SJCRH30 (cell line): ENCODE measurements at regions not wholly inside any gene's neighbourhood (a gene's known extent, or its start where the extent isn't known, plus 50 kb on each side); places are given as distances from the start of the nearest gene placed in this dataset.

ENCODE experiments used
- DNase-seq, 2 experiments: peaks; one replicate each; pipeline ENCODE4 v3.0.0-alpha.2; 2015 to 2020
- H3K27ac ChIP-seq: fragments of 250-450 bp; sonication (Bioruptor Pico); 2 replicates; pipeline ENCODE4 v1.5.1; 2020; ENCODE audit warnings: mild to moderate bottlenecking, moderate library complexity
- H3K27me3 ChIP-seq: fragments of 250-450 bp; sonication (Bioruptor Pico); 2 replicates; pipeline ENCODE4 v1.5.1; 2020; ENCODE audit warnings: mild to moderate bottlenecking, moderate library complexity
- H3K36me3 ChIP-seq: fragments of 250-450 bp; sonication (Bioruptor Pico); 2 replicates; pipeline ENCODE4 v1.5.1; 2020; ENCODE audit warnings: mild to moderate bottlenecking, moderate library complexity
- H3K4me1 ChIP-seq: fragments of 250-450 bp; sonication (Bioruptor Pico); 2 replicates; pipeline ENCODE4 v1.5.1; 2020; ENCODE audit warnings: mild to moderate bottlenecking, moderate library complexity
- H3K4me3 ChIP-seq: fragments of 250-450 bp; sonication (Bioruptor Pico); 2 replicates; pipeline ENCODE4 v1.5.1; 2020; ENCODE audit warnings: mild to moderate bottlenecking, moderate library complexity
- H3K9me3 ChIP-seq: fragments of 250-450 bp; sonication (Bioruptor Pico); replicated peaks from 2 replicates; pipeline ENCODE4 v1.5.1; 2020; ENCODE audit warnings: mild to moderate bottlenecking, moderate library complexity

GRCh38 chr3:23675010-23675409 is 130.7 kb upstream of the UBE2E1 start:
- Histone ChIP-seq H3K36me3 (no peaks in the 10 kb centered on the region), H3K4me3 (no peak overlapping the region), H3K27me3 (no peaks in the 10 kb centered on the region), H3K27ac (no peak overlapping the region), H3K4me1 (peaks cover under 1% of the 10 kb centered on the region; the same call in 1 of the 2 replicates), H3K9me3 (no peaks in the 10 kb centered on the region)
- no peak for DNase-seq

GRCh38 chr3:23676093-23676492 is 129.7 kb upstream of the UBE2E1 start:
- no peak for DNase-seq
- H3K4me1 ChIP-seq, result no peaks in the 10 kb centered on the region
- no peaks in the 10 kb centered on the region for H3K9me3 ChIP-seq
- H3K4me3 ChIP-seq, result no peak overlapping the region
- H3K27ac ChIP-seq, result no peak overlapping the region
- H3K36me3 ChIP-seq, result no peaks in the 10 kb centered on the region
- no peaks in the 10 kb centered on the region for H3K27me3 ChIP-seq

- Histone ChIP-seq H3K27me3 (no peaks in the 10 kb centered on the region), H3K9me3 (no peaks in the 10 kb centered on the region), H3K4me1 (peaks cover 31% of the 10 kb centered on the region), H3K36me3 (no peaks in the 10 kb centered on the region), H3K27ac (no peak overlapping the region), H3K4me3 (no peak overlapping the region)
- peak; percentile 87 to 91 for DNase-seq
These were observed 123.1 kb upstream of the UBE2E1 start for GRCh38 chr3:23682646-23683045.

GRCh38 chr3:23685541-23686258 is 120.1 kb upstream of the UBE2E1 start:
- H3K27me3 ChIP-seq, result no peaks in the 10 kb centered on the region
- peak; percentile 97 to 100 for DNase-seq
- peak overlapping the region; percentile 8; the same call in 1 of the 2 replicates for H3K4me3 ChIP-seq
- H3K9me3 ChIP-seq, result peaks cover 7% of the 10 kb centered on the region; the same call in 1 of the 2 replicates
- H3K27ac ChIP-seq, result peak overlapping the region; percentile 66
- H3K4me1 ChIP-seq, result peaks cover 31% of the 10 kb centered on the region
- H3K36me3 ChIP-seq, result no peaks in the 10 kb centered on the region

GRCh38 chr3:23686519-23686918 is 119.2 kb upstream of the UBE2E1 start:
- Histone ChIP-seq H3K4me3 (peak overlapping the region; percentile 8; the same call in 1 of the 2 replicates), H3K4me1 (peaks cover 31% of the 10 kb centered on the region), H3K9me3 (peaks cover 7% of the 10 kb centered on the region; the same call in 1 of the 2 replicates), H3K27me3 (no peaks in the 10 kb centered on the region), H3K36me3 (no peaks in the 10 kb centered on the region), H3K27ac (peak overlapping the region; percentile 66)
- peak; percentile 58 to 73 for DNase-seq

- Histone ChIP-seq H3K27ac (no peak overlapping the region), H3K4me3 (no peak overlapping the region), H3K9me3 (peaks cover 7% of the 10 kb centered on the region; the same call in 1 of the 2 replicates), H3K36me3 (no peaks in the 10 kb centered on the region), H3K27me3 (no peaks in the 10 kb centered on the region), H3K4me1 (peaks cover 11% of the 10 kb centered on the region)
- DNase-seq, result no peak
These were observed 114.3 kb upstream of the UBE2E1 start for GRCh38 chr3:23691357-23691895.

GRCh38 chr3:23696842-23697241 is 108.9 kb upstream of the UBE2E1 start:
- H3K36me3 ChIP-seq, result no peaks in the 10 kb centered on the region
- DNase-seq, result peak in 1 of 2 experiments; percentile 19
- H3K27me3 ChIP-seq, result no peaks in the 10 kb centered on the region
- no peak overlapping the region for H3K4me3 ChIP-seq
- no peaks in the 10 kb centered on the region for H3K9me3 ChIP-seq
- no peak overlapping the region for H3K27ac ChIP-seq
- peaks cover 6% of the 10 kb centered on the region for H3K4me1 ChIP-seq

- no peak for DNase-seq
- H3K36me3 ChIP-seq, result no peaks in the 10 kb centered on the region
- H3K27ac ChIP-seq, result no peak overlapping the region
These were observed 108.3 kb upstream of the UBE2E1 start for GRCh38 chr3:23697416-23697815.

GRCh38 chr3:23698652-23699313 is 107.0 kb upstream of the UBE2E1 start:
- DNase-seq, result no peak
- Histone ChIP-seq H3K27ac (no peak overlapping the region), H3K27me3 (no peaks in the 10 kb centered on the region), H3K4me3 (no peak overlapping the region), H3K4me1 (peaks cover 8% of the 10 kb centered on the region), H3K9me3 (no peaks in the 10 kb centered on the region), H3K36me3 (no peaks in the 10 kb centered on the region)

More at GRCh38 chr3:23697416-23697815, 108.3 kb upstream of the UBE2E1 start:
- Histone ChIP-seq H3K4me1 (peaks cover 11% of the 10 kb centered on the region), H3K4me3 (no peak overlapping the region), H3K27me3 (no peaks in the 10 kb centered on the region), H3K9me3 (no peaks in the 10 kb centered on the region)

- DNase-seq, result no peak
- H3K4me3 ChIP-seq, result no peak overlapping the region
- H3K27me3 ChIP-seq, result no peaks in the 10 kb centered on the region
- peaks cover 8% of the 10 kb centered on the region for H3K4me1 ChIP-seq
- no peaks in the 10 kb centered on the region for H3K9me3 ChIP-seq
- no peak overlapping the region for H3K27ac ChIP-seq
- no peaks in the 10 kb centered on the region for H3K36me3 ChIP-seq
These were observed 105.1 kb upstream of the UBE2E1 start for GRCh38 chr3:23700616-23701015.

GRCh38 chr3:23701716-23702597 is 103.8 kb upstream of the UBE2E1 start:
- no peak overlapping the region for H3K4me3 ChIP-seq
- DNase-seq, result peak; percentile 37 to 65

GRCh38 chr3:23704298-23704697 is 101.5 kb upstream of the UBE2E1 start:
- Histone ChIP-seq H3K36me3 (no peaks in the 10 kb centered on the region), H3K4me3 (no peak overlapping the region), H3K27ac (no peak overlapping the region), H3K9me3 (no peaks in the 10 kb centered on the region), H3K4me1 (peaks cover 8% of the 10 kb centered on the region), H3K27me3 (no peaks in the 10 kb centered on the region)
- no peak for DNase-seq

More at GRCh38 chr3:23701716-23702597, 103.8 kb upstream of the UBE2E1 start:
- no peaks in the 10 kb centered on the region for H3K27me3 ChIP-seq
- no peaks in the 10 kb centered on the region for H3K9me3 ChIP-seq
- no peak overlapping the region for H3K27ac ChIP-seq
- peaks cover 8% of the 10 kb centered on the region for H3K4me1 ChIP-seq
- no peaks in the 10 kb centered on the region for H3K36me3 ChIP-seq

- Histone ChIP-seq H3K27ac (no peak overlapping the region), H3K4me1 (peaks cover 8% of the 10 kb centered on the region), H3K9me3 (no peaks in the 10 kb centered on the region), H3K27me3 (no peaks in the 10 kb centered on the region), H3K4me3 (no peak overlapping the region), H3K36me3 (no peaks in the 10 kb centered on the region)
- DNase-seq, result peak in 1 of 2 experiments; percentile 51
These were observed 99.6 kb upstream of the UBE2E1 start for GRCh38 chr3:23706111-23706510.

- Histone ChIP-seq H3K27me3 (no peaks in the 10 kb centered on the region), H3K27ac (no peak overlapping the region), H3K9me3 (no peaks in the 10 kb centered on the region), H3K4me3 (no peak overlapping the region), H3K36me3 (no peaks in the 10 kb centered on the region), H3K4me1 (peaks cover 3% of the 10 kb centered on the region; the same call in 1 of the 2 replicates)
- DNase-seq, result no peak
These were observed 95.8 kb upstream of the UBE2E1 start for GRCh38 chr3:23709987-23710386.
